H54 (cell line): ENCODE measurements at regions not wholly inside any gene's neighbourhood (a gene's known extent, or its start where the extent isn't known, plus 50 kb on each side); places are given as distances from the start of the nearest gene placed in this dataset.

Experiments
- DNase-seq: peaks from one replicate; pipeline ENCODE4 v3.0.0; 2011; ENCODE audit warnings: low spot score, mixed read lengths; ENCODE audit not compliant: insufficient read length
- FAIRE-seq: peaks from 3 replicates; lab custom pipeline; 2011; peaks lifted over from hg19 to GRCh38; lab: Jason Lieb, UNC
- POLR2A ChIP-seq: IDR thresholded peaks from 2 replicates; pipeline ENCODE4 v1.6.1; 2011; ENCODE audit warnings: low read depth, mild to moderate bottlenecking, low read length

GRCh38 chr3:30982416-30983075 lies 88.1 kb upstream of the GADL1 start:
- no peak for TF ChIP-seq POLR2A
- DNase-seq (no peak), FAIRE-seq (no peak)

- TF ChIP-seq POLR2A = no peak
- no peak for FAIRE-seq
- DNase-seq = no peak
Observed at GRCh38 chr3:30984855-30985749, 90.6 kb upstream of the GADL1 start.

DNA sequence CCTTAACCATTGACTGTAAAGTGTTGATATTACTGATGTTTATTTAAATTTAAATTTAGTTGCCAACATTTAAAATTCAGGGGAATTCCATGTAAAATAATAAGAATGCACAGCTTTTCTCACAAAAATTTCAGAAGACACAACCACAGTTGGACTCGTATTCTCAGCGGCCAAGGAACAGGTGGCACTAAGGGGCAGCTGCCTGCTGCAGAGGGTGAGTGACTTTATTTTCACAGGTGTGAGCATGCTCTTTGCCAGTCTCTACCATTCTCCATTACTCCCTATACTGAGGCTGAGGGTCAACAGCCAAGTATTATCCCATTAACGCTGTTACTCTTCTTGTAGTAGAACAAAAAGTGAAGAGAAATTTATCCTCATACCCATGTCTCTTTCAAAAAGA lies 92.1 kb upstream of the GADL1 start:
- TF ChIP-seq POLR2A = no peak
- FAIRE-seq (no peak), DNase-seq (no peak)

DNA sequence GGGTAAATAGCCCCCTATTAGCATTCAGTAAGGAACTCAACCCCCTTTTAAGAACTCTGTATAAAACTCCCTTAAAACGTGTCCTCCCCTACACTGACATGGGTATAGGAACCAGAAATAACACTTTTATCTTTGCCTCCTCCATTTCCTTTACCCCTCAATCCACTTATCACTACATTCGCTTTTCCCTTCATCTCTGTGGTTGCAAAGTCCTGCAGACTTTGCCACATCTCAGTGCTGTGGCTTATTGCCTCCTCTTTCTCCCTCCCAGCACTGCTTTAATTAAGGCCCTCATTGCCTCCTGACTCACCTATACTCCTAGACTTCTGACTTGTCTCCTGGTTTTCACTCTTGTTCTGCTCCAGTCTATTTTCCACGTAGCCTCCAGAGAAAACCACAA lies 94.3 kb upstream of the GADL1 start:
- no peak for DNase-seq
- no peak for TF ChIP-seq POLR2A
- FAIRE-seq = no peak

- FAIRE-seq (no peak), DNase-seq (no peak)
- TF ChIP-seq POLR2A = no peak
Observed at GRCh38 chr3:30989276-30990030, 95.0 kb upstream of the GADL1 start.

- FAIRE-seq (no peak), DNase-seq (no peak)
- TF ChIP-seq POLR2A = no peak
Observed at GRCh38 chr3:30996467-30996866, 102.0 kb upstream of the GADL1 start.

DNA sequence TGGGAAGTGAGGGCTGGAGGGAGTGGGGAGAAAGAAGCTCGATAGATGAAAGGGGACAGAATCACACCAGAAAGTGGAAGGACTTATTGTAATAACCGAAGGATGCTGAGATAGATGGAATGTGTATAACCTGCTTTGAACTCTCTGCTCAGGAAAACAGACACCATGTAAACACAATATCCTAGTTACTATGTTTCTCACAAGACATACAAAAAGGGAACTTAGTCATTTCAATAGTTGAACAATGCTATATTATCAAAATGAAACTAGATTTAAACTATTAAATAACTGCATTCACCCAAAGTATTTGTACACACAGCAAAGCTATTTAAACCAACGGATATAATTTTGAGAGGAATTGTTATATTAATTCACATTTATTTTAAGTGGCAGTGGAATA lies 108.3 kb upstream of the GADL1 start:
- DNase-seq (no peak), FAIRE-seq (no peak)
- no peak for TF ChIP-seq POLR2A

- no peak for TF ChIP-seq POLR2A
- FAIRE-seq (peak; percentile 97), DNase-seq (peak; percentile 19)
Observed at GRCh38 chr3:31004025-31004678, 109.7 kb upstream of the GADL1 start.

DNA sequence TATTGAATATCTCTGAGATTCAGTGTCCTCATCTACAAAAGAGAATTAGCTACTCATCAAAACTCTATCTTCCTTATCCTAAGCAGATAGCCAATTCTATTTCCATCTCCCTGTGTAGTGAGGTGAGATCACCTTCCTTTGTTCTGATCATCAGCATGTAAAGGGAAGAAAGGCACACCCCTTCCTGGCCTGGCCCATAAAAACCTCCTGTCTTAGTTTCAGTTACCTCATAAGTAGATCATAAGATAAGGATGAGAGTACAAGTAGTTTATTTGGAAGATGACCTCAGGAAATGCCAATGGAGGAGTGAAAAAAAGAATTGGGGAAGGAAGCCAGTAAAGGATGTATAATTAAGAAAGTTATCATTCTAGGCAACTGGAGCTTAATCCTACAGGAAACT lies 114.5 kb upstream of the GADL1 start:
- FAIRE-seq (no peak), DNase-seq (no peak)
- no peak for TF ChIP-seq POLR2A

DNA sequence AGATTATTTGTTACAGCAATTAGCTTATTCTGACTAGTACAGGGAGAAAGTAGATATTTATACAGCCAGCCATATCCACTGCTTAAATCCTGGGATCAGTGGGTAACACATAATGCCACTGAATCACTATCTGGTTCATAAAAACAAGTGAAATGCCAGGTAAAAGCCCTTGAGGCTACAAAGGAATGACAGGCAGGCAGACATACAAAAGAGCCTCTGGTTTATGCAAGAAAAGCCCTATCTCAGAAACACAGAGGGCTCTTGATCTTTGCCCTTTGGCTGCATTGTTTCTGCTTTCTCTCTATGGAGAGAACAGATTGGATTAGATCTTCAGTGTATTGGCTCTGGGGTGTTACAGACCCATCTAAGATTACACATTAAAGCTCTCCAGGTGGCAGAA lies 115.4 kb upstream of the GADL1 start:
- FAIRE-seq (no peak), DNase-seq (no peak)
- TF ChIP-seq POLR2A = no peak

GRCh38 chr3:31010491-31010890 lies 116.0 kb upstream of the GADL1 start:
- no peak for DNase-seq
- no peak for FAIRE-seq
- no peak for TF ChIP-seq POLR2A

DNA sequence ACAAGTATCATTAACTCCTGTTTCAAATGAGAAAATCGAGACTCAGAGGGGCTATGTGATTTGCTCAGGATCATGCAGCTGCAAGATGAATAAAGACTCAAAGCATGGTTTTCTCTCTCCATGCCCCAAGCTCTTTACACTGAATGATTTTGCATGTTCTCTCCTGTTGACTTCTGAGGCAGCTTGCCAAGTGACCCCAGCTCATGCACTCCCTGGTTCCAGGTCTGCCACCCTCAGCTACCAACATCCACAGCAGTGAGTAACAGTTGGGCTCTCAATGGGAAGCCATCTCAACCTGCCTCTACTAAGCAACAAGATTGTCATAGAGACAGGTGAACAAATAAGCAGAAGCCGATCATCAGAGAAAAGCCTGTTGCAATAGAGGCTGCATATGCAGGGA lies 116.9 kb upstream of the GADL1 start:
- TF ChIP-seq POLR2A = no peak
- DNase-seq (no peak), FAIRE-seq (no peak)

- TF ChIP-seq POLR2A = no peak
- no peak for DNase-seq
- FAIRE-seq = no peak
Observed at GRCh38 chr3:31013090-31013489, 118.6 kb upstream of the GADL1 start.

DNA sequence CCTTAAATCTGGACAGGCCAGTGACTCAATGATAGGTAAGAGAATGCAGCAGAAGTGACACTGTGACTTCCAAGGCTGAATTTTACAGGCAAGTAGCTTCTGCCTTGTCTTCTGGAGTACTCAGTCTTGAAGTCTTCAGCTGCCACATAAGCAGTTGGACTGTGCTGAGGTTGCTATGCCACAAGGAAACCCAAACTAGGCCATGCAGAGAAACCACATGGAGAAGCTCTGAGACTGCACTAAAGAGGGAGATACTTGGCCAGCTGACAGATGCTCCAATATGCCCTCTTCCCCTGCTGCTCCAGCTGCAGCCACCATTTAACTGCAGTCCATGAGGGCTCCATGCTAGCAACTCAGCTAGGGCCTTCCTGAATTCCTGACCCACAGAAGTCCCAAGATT lies 119.4 kb upstream of the GADL1 start:
- no peak for TF ChIP-seq POLR2A
- no peak for DNase-seq
- FAIRE-seq = no peak
